ENCODE measurements at regions not wholly inside any gene's neighbourhood (a gene's known extent, or its start where the extent isn't known, plus 50 kb on each side); places are given as distances from the start of the nearest gene placed in this dataset.

- TF ChIP-seq, protein P1, sequence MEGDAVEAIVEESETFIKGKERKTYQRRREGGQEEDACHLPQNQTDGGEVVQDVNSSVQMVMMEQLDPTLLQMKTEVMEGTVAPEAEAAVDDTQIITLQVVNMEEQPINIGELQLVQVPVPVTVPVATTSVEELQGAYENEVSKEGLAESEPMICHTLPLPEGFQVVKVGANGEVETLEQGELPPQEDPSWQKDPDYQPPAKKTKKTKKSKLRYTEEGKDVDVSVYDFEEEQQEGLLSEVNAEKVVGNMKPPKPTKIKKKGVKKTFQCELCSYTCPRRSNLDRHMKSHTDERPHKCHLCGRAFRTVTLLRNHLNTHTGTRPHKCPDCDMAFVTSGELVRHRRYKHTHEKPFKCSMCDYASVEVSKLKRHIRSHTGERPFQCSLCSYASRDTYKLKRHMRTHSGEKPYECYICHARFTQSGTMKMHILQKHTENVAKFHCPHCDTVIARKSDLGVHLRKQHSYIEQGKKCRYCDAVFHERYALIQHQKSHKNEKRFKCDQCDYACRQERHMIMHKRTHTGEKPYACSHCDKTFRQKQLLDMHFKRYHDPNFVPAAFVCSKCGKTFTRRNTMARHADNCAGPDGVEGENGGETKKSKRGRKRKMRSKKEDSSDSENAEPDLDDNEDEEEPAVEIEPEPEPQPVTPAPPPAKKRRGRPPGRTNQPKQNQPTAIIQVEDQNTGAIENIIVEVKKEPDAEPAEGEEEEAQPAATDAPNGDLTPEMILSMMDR (tag by site-specific recombination; IDR thresholded peaks at IDR 0.05): no peak
- TF ChIP-seq GLIS1 (tag by site-specific recombination; IDR thresholded peaks at IDR 0.05) (no peak), ZNF544 (tag by site-specific recombination; IDR thresholded peaks at IDR 0.05) (no peak), ZNF335 (tag by site-specific recombination; conservative IDR thresholded peaks at IDR 0.05) (no peak)
Observed at GRCh38 chr5:67720162-67720772, 495.3 kb upstream of the PIK3R1 start.

Data from HEK293 (cell line).